ENCODE measurements at regions not wholly inside any gene's neighbourhood (a gene's known extent, or its start where the extent isn't known, plus 50 kb on each side); places are given as distances from the start of the nearest gene placed in this dataset.

- TF ChIP-seq POLR2A (IDR thresholded peaks at IDR 0.05), result no peak
- TF ChIP-seq, protein P1, sequence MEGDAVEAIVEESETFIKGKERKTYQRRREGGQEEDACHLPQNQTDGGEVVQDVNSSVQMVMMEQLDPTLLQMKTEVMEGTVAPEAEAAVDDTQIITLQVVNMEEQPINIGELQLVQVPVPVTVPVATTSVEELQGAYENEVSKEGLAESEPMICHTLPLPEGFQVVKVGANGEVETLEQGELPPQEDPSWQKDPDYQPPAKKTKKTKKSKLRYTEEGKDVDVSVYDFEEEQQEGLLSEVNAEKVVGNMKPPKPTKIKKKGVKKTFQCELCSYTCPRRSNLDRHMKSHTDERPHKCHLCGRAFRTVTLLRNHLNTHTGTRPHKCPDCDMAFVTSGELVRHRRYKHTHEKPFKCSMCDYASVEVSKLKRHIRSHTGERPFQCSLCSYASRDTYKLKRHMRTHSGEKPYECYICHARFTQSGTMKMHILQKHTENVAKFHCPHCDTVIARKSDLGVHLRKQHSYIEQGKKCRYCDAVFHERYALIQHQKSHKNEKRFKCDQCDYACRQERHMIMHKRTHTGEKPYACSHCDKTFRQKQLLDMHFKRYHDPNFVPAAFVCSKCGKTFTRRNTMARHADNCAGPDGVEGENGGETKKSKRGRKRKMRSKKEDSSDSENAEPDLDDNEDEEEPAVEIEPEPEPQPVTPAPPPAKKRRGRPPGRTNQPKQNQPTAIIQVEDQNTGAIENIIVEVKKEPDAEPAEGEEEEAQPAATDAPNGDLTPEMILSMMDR (IDR thresholded peaks at IDR 0.05), result no peak
These were observed 193.2 kb downstream of the IRS2 start for GRCh38 chr13:109593230-109593629.

All from gastroesophageal sphincter (tissue), 3 donors.